GM18505 (cell line): ENCODE measurements at regions not wholly inside any gene's neighbourhood (a gene's known extent, or its start where the extent isn't known, plus 50 kb on each side); places are given as distances from the start of the nearest gene placed in this dataset.

Experiments
- ATAC-seq: cut with Tn5 transposase; IDR thresholded peaks from one replicate; pipeline ENCODE4 v1.9.1; 2021; ENCODE audit not compliant: unreplicated experiment
- POLR2A ChIP-seq: IDR thresholded peaks from 4 replicates; pipeline ENCODE4 v1.6.1; 2011; ENCODE audit warnings: borderline replicate concordance; ENCODE audit not compliant: insufficient read depth, insufficient read length; ENCODE audit errors: extremely low read depth

DNA sequence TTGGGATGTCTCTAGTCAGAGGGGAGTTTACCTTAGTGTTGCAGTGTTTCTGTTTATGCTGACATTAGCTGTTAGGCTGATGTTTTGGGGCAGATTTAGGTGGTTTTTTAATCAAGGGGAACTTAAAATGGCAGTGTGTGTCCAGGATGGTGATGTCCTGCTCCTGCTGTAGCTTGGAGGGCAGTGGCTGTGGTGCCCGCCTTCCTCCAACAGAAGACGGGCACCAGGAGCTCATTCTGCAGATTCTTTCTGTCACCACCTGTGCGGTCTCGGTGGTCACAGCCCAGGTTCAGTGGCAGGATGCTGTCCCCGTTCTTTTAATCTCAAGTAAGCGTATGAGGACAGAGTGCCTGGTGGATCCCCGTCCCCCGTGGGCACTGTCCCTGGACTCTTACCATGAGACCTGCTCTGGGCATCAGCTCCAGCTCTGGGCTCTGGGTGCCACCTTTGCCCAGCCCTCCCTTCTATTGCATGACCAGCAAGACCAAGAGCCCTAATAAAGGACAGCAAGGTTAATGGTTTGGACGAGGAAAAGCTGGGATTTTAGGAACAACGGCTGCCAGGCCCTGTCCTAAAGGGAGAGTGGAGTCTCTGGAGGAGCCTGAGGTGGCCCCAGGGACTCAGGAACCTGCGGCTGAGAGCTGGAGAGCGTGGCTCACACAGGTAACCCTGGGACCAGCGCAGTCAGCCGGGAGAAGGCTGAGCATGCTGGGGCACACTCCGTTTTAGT is 217.3 kb downstream of the ERMARD start:
- no peak for ATAC-seq
- no peak for TF ChIP-seq POLR2A

DNA sequence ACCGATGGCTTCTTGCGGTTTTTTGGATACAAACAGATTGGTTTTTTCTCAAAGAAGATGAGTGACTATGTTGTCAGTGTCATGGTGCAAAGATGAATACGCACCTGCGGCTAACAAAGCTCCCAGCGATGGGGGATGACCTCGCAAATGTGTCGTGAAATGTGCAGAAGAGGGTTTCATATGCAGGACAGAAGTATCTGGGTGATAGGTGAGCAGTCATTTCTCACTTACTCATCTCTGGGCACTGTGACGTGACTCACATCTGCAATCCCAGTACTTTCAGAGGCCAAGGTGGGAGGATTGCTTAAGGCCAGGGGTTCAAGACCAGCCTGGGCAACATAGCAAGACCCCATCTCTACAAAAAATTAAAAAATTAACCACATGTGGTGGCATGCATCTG is 216.3 kb downstream of the ERMARD start:
- ATAC-seq, result no peak
- no peak for TF ChIP-seq POLR2A

DNA sequence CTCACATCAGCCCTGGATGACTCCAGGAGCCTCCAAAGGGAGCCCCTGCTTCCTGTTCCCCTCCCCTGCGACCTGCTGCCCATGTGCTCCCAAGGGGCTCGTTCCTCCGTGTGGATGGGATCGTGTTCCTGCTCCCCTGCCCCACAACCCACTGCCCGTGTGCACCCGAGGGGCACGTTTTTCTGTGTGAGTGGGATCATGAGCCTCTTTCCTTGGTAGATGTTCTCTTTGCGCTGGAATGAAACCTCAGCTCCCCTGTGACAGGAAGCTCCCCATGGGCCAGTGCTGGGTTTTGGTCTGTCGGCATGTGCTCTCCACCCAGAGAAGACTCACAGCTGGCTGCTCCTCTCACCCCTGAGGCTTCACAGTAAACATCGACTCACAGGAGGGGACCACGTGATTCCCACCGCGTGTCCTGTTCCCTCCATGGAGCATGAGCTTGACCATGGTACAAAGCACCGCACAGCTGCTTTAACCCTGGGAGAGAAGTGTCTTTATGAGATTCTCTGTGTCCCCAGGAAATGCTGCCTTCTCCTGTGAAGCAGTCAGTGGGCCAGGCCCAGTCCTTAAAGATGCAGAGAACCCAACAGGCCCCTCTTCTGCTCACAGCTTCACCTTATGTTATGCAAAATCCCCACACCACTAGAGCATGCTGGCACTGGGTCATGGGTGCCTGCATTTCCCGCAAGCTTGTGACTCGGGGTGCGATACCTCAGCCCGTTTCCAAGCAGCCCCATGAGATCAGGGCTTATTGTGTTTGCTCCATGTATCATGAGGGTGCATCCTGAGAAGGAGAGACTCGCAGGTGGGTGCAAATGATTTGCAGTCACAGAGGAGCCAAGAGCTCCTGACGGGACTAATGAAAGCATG is 215.1 kb downstream of the ERMARD start:
- TF ChIP-seq POLR2A, result no peak
- no peak for ATAC-seq

DNA sequence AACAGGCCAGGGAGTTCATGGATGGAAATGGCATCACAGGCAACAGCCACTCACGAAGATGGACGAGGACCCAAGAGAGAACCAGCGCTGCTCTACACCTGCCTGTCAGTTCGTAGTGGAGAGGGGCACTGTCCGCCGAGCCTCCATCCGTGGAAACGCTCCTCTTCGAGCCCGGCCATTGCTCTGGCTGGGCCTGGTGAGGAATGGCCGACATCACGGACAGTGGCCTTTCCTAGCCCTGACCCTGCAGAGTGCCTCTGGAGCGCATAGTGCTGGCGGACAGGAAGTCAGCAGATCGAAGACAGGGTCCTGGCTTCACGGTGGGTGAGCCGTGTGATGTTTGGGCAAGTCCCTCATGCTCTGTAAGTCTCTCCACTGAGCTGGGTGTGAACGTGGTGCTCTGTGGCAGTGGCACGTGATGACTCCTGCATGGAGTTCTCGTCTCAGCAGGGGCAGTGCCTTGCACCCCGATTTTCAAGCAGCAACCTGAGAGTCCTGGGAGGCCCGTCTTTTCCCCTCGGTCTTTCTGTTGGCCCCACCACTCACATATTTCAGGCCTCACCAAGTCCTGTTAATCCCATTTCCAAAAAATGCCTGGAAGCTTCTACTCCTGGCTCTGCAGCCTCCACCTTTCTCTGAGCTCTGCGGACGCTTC is 214.4 kb downstream of the ERMARD start:
- no peak for TF ChIP-seq POLR2A
- ATAC-seq, result no peak

DNA sequence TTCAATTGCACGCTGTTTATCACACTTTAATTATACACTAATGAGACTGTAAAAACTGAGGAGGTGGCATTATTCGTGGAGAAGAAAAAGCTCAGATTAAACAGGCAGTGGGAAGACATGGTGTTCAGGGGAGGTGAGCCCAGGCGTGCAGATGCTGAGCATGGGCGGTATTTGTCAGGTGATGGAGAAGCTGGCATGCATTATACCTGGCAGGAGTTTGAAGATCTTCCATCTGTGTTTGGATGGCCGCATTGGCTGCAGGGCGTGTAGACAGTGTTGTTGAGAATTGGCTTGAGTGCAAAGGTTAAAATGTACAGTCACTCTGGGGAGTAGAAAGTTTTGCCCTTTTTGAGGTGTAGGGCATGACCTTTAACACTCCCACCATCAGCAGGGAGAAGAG is 213.8 kb downstream of the ERMARD start:
- TF ChIP-seq POLR2A, result no peak
- ATAC-seq, result no peak

DNA sequence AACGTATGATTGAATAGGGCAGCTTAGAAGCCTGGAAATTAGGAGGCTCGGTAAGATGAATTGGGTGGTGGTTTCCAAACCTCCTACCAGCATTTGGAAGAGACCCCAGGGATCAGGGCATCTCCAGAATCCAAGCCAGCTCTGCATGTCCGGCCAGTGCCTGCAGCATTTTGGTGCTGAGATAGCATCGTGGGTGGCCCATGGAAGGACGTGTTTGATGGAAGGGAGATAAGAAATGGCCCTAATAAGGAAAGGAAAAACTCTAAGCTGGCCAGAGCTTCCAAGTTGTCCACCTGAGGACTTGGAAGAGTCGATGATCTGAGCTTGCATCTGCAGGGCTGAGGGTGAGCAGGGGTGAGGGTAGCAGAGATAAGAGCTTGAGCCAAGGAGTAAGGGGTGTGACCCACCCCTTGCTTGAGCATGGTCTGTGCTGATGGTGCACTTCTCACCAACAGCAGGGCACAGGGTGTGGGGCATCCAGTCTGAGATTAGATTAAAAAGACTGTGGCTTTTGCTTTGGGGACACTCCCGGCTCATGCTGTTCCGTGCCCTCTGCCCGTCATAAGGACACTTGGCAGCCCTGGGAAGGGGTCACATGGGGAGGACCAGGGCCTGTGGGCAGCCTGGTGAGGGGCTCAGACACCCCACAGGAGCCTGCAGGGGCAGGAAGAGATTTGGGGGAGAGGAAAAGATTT is 213.2 kb downstream of the ERMARD start:
- no peak for ATAC-seq
- no peak for TF ChIP-seq POLR2A

DNA sequence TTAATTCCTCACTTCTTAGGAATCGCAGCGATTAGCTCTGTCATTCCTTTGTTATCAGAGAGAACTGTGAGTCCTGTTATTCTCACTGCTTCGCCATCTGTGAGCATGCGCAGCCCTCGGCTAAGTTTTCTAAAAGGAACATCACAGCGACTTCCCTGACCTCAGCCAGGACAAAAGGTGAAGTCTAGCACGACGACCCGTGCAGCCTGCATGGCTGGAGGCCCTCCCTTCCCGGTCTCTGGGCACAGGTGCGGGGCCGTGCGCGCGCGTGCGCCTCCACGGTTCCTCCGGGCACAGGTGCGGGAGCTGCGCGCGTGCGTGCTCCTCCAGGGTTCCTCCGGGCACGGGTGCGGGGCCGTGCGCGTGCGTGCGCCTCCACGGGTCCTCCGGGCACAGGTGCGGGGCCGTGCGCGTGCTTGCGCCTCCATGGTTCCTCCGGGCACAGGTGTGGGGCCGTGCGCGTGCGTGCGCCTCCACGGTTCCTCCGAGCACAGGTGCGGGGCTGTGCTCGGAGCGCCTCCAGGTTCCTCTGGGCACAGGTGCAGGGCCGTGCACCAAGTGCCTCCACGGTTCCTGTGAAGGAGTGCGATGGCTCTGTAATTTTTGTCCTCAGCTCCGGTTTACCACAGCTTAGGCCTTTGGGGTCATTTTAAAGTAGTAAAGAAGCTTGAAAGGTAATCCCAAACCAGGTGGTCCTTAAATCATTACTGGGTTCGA is 212.3 kb downstream of the ERMARD start:
- ATAC-seq, result no peak
- no peak for TF ChIP-seq POLR2A

DNA sequence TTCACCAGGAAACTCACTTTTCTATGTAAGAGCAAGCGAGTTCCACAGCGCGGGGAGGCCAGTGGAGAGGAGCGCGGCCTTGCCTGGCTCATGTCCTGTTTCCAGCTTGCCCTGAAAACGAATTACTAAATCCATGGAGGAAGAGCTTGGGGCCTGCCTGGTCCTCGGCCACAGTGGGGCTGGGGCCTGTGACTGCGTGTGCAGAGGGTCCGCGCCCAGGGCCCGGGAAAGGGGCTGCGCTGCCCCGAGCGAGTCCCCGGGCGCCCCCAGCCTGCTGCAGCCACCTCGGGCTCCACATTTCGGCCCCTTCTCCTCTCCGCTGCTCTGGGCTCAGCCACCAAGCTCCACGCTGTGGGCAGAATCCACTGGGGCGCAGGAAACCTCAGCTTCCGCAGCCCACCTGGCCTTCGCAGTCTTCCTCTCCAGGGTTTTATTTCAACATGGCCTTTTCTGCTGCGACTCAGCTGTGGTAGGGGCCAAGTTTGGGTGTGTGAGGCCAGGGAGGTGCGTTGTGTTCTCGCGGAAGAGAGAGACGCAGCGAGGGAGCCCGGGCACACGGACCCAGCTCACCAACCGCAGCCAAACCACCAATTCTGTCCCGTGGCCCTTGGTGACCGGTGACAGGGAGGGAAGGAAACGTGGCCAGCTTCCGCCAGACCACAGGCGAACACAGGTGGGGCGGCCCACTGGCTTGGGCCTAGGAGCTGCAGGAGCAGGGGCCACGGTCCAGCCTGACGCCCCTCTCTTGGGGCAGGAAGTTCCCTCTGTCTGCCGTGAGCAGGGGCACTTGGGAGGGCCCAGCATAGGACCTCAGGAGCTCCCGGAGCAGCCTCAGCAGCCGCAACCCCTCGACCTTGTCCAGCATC is 211.4 kb downstream of the ERMARD start:
- no peak for ATAC-seq
- no peak for TF ChIP-seq POLR2A

DNA sequence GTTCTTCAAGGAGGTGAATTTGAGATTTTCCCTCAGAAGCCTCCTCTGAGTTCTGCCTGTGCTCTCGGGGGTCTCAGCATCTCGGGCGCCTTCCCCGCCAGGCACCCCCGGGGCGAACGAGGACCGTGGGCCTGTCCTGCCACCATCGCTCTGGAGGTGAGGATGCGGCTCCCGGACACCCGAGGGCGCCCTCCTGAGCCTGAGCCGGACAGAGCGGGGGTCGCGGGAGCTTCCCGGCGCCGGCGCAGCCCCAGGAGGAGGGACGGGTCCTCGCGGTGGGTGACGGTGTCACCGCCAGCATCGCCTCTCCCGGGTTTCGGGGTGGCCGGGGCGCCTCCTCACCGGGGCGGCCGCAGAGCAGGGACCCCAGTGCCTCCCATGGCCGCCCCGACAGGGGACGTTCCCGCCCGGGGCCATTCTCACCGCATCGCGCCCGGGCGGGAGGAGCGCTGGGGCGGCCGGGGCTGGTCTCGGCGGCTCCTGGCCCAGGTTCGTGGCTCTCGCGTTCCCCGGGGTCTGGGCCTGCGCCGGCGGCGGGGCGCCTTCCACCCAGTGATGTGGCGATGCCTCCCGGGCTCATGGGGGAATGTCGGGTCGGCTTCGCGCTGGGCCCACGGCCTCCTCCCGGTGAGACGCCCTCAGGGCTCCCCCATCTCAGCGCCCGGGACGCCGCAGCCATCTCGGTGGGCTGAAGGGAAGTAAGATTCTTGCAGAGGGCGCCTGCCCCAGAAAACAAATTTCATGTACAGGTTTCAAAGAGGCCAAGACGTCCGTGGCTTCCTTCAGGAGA is 210.5 kb downstream of the ERMARD start:
- no peak for TF ChIP-seq POLR2A
- ATAC-seq, result no peak

DNA sequence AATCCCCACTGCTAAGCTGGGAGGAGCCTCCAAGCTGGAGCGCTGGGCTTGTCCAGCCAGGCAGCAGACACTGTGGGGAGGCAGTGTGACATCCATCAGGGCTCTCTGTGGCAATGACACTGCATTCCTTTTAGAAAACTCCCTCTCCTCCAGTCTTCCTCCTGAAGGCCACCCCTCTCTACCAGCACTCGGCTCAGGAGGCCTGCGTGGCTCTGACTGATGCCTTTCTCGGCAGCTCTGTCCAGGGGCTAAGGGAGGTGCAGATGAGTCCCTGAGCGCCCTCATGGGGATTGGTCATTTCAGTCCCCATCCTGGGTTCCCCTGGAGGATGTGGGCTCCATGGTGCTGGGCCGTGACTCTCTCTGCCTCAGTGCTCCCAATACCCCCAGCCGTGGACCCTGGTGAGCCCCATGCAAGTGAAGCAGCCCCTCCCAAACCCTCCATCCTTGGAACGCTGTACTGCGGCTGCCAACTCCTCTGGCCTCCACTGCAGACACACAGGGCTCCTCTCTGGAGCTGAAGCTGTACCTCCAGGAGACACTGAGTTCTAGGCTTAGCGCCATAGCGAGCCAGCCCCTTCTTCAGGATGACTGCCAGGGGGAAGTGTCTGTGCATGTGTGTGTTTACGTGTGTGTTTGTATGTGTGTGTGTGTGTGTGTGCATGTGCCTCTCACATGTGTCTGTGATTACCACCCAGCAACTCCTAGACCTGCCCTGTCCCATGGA is 209.6 kb downstream of the ERMARD start:
- ATAC-seq, result no peak
- no peak for TF ChIP-seq POLR2A
